Gastroesophageal sphincter (tissue), 3 donors: ENCODE measurements at regions not wholly inside any gene's neighbourhood (a gene's known extent, or its start where the extent isn't known, plus 50 kb on each side); places are given as distances from the start of the nearest gene placed in this dataset.

Source experiments
- CTCF ChIP-seq, 4 experiments: fragments of 200-600 bp in 2 of 4; fragments of 450-650 bp in 2 of 4; sonication (generic) in 1 of 4; IDR thresholded peaks; one replicate each; pipeline ENCODE4 v1.5.1; 2017 to 2019; ENCODE audit warnings: antibody characterized with exemption in 4 of 4, mild to moderate bottlenecking in 2 of 4, moderate library complexity in 2 of 4
- EP300 ChIP-seq: sonication (generic); formaldehyde crosslinking; IDR thresholded peaks from one replicate; pipeline ENCODE4 v1.6.1; 2017; ENCODE audit warnings: antibody characterized with exemption, mild to moderate bottlenecking
- POLR2A ChIP-seq, 2 donors: fragments of 450-650 bp; IDR thresholded peaks; one replicate each; pipeline ENCODE4 v1.6.1; 2017; ENCODE audit warnings: antibody characterized with exemption in 2 of 2, mild to moderate bottlenecking in 2 of 2, moderate library complexity in 1 of 2
- POLR2AphosphoS5 ChIP-seq: sonication (generic); formaldehyde crosslinking; IDR thresholded peaks from one replicate; pipeline ENCODE4 v1.6.1; 2017; ENCODE audit warnings: antibody characterized with exemption

- TF ChIP-seq CTCF (IDR thresholded peaks at IDR 0.05): no peak
- no peak for TF ChIP-seq POLR2A (IDR thresholded peaks at IDR 0.05)
- no peak for TF ChIP-seq POLR2AphosphoS5
- TF ChIP-seq EP300: no peak
Observed at GRCh38 chr2:198343471-198343870, 539.1 kb downstream of the PLCL1 start.
